NOMO-1 treated with dmso at 0.1 percent for 144 hours (cell line): ENCODE measurements at regions not wholly inside any gene's neighbourhood (a gene's known extent, or its start where the extent isn't known, plus 50 kb on each side); places are given as distances from the start of the nearest gene placed in this dataset.
"Not testable (repeated sequence)": the region's sequence is repeated elsewhere in the genome, so short reads cannot be mapped to it uniquely, and the experiment has no call there.

Experiments used
- DNase-seq: peaks from one replicate; lab custom pipeline; 2025; ENCODE audit not compliant: unreplicated experiment; lab: John Stamatoyannopoulos, UW

DNA sequence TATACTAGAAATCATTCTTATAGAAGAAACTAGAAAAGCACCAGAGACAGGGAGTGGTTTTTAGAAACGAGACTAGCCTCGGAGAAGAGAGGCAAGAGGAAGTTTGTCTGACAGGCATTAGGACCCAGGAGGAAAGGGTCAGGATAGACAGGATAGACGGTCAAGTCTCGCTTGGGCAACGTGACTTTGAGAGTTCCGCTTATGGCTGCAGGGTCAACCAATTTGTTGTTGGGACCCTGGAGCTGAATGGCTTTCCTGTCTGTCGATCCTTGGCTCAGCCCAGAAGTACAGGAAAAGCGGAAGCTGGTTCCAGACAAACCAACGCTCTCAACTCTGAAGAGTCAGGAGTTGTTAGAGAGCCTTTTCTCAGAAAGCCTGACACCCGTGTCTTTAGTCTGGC is 191.2 kb downstream of the FZD1 start:
- DNase-seq: no peak

DNA sequence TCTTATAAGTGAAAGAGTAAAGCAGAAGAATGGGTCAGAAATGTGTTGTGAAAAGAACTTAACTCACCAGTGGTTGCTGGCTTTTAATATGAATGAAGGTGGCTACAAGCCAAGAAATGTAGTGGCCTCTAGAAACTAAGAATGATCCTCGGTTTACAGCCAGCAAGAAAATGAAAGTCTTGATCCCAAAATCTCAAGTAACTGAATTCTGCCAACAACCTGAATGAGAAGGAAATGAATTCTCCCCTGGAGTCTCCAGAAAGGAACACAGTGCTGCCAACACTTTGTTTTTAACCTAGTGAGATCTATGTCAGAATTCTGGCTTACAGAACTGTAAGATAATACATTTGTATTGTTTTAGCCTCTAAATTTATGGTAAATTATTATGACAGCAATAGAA is 193.0 kb downstream of the FZD1 start:
- no peak for DNase-seq

DNA sequence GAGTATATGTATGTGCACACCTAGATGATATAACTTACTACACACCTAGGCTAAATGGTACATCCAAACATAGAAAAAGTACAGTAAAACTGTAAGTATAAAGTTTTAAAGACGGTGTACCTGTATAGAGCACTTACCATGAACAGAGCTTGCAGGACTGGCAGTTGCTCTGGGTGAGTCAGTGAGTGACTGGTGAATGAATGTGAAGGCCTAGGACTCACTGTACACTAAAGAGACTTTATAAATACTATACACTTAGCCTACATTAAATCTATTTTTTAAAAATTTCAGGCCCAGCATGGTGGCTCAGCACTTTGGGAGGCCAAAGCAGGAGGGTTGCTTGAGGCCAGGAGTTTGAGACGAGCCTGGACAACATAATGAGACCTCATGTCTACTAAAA is 195.3 kb downstream of the FZD1 start:
- no peak for DNase-seq

DNA sequence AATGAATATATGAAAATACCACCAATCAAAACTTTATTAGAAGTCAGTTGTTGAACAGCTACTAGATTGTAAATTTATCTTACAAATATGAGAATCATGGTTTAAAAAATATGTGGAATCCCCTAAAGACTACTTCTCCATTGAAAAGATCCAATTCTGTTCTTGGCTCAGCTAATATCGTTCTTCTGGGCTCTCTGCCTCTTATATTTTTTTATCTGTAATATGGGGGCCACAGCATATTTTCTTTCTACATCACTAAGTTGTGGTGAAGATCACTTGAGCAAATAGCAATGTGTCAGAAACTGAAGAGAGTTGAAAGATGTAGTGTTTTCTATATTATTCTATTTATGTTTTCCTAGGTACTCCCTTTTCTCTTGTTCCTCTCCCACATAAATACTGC is 198.1 kb downstream of the FZD1 start:
- DNase-seq: no peak

DNA sequence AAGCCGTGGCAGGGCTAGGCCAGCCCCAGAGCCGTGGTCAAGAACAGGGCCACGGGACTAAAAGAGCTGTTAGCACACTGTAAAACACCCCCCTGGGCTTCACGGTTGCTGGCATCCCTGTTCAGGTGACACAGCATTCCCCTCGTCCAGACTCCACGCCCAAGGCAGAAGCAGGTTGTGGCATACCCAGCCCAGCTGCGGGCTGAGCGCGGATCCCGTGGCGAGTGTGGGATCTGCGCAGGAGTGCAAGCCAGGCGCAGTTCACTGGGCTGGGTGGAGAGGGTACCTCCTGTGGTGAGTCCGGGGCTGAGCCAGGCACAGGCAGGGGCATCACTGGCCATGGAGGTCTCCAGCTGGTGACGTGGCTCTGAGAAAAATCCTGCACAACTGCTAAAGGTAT is 199.1 kb downstream of the FZD1 start:
- no peak for DNase-seq

DNA sequence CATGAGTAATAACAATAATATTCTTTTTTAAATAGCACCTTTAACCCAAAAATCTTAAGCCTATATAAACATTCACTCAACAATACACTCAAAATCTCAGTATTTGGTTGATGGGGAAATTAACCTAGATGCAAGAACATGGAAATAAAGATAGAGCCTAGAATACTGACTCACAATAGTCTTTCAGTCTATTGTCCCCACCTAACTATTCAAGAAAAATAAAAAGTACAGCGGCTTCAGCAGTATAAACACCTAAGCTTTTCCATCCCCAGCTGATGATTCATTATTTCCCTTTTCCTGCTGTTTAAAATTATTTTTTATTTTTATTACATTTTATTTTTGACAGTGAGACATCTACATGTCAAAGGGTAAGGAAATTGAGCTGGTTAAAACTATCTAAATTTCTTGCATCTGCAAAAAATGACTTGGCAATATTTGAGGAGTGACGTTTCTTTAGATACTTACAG is 201.4 kb downstream of the FZD1 start:
- DNase-seq: no peak

DNA sequence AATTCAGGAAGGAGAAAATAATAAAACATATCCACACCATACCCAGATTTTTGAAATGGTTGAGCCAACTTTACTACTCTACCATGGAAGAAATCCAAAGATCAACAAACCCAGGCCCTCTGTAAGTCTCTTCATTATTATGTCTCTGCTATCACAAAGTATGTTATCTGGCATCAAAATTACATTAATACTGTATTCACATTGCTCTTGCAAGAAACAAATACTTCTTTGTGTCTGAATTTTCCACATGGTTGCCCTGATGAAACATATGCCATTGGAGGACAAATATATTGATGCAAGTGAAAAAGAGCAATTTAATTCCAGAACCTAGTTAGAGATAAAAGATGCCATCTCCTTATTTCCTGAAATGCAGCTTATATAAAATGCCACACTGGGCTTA is 204.0 kb downstream of the FZD1 start:
- no peak for DNase-seq

DNA sequence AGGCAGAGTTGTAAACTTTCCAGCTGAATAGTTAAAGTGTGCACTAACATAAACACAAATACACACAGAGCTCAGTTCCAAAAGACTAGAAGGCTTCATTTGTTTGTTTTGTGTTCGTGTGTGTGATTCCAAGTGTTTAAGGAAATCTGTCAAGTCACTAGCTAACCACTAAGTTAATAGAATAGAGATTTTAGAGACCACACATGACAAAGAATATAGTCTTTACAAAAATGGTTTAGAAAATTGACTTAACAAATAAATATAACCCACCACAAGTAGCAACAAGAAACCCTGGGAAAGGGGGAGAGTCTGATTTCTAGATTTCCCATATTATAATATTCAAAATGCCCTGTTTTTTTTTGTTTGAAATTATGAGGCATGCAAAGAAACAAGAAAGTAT is 209.4 kb downstream of the FZD1 start:
- DNase-seq: no peak

DNA sequence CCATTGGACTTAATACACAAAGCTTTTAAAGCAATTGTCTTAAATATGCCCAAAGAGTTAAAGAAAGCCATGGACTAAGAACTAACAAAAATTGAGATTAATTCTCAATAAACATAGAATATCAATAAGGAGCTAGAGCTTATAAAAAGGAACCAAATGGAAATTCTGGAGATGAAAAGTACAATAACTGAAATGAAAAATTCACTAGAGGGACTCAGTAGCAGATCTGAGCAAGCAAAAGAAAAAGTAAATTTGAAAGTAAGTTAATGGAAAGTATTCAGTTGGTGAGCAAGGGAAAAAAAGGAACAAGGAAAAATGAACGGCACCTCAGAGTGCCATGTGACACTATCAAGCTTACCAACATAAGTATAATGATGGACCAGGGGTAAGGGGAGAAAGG is 209.8 kb downstream of the FZD1 start:
- no peak for DNase-seq

DNA sequence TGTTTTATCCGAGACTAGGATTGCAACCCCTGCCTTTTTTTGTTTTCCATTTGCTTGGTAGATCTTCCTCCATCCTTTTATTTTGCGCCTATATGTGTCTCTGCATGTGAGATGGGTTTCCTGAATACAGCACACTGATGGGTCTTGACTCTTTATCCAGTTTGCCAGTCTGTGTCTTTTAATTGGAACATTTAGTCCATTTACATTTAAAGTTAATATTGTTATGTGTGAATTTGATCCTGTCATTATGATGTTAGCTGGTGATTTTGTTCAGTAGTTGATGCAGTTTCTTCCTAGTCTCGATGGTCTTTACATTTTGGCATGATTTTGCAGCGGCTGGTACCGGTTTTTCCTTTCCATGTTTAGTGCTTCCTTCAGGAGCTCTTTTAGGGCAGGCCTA is 216.2 kb downstream of the FZD1 start:
- not testable (repeated sequence) for DNase-seq

DNA sequence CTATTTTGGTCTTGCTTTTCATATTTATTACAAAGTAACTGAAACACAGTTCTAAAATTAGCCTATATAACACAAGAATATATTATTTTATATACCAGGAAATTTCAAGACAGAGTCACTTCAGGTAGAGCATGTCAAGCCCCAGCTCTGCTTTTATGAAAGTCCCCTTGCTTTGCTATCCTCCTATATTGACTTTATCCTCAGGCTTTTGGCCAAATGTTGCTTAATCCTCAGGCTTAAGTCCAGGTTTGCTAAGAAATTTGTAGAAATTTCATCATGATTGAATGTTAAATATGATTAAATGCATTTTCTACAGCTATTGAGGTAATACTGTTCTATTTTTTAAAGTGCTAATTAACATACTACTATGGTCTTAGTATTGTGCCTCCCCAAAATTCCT is 227.6 kb downstream of the FZD1 start:
- no peak for DNase-seq

DNA sequence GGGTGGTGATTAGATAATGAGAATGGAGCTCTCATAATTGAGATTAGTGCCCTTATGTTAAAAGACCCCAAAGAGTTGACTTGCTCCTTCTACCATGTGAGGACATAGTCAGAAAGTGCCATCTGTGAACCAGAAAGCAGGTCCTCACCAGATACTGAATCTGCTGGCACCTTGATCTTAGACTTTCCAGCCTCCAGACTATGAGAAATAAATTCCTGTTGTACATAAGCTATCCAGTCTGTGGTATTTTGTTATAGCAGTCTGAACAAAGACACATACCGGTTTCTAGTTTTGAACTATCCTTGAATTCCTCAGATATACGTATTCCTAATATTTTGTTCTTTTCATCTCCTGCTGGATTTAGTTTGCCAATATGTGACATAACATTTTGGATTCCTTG is 228.1 kb downstream of the FZD1 start:
- no peak for DNase-seq

DNA sequence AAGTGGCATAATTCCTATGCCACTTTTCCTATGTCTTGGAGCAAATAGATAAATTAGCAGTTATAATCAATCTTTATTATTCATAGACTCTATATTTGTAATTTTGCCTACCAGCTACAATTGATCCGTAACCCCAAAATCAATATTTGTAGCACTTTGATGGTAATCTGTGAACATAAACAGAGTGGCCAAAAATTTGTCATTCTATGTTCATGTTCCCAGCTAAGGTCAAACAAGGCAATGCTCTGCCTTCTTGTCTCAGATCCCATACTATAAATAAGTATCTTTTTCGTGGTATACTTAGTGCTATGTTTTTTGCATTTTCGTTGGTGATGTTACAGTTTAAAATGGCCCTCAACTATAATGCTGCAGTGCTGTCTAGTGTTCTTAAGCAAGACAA is 228.5 kb downstream of the FZD1 start:
- DNase-seq: no peak

DNA sequence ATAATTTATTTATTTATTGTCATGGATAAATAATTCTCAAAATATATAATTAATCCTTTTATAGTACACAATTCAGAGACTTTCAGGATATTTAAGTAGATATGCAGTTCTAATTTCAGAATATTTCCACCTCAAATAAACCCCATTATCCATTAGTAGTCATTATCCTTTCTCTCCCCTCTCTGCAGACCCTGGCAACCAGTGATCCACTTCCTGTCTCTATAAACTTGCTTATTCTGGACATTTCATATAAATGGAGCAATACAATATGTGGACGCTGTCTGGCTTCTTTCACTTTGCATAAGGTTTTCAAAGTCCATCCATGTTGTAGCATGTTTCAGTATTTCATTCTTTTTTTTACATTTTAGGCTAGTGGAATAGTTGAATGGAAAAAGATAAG is 230.2 kb downstream of the FZD1 start:
- DNase-seq: no peak

DNA sequence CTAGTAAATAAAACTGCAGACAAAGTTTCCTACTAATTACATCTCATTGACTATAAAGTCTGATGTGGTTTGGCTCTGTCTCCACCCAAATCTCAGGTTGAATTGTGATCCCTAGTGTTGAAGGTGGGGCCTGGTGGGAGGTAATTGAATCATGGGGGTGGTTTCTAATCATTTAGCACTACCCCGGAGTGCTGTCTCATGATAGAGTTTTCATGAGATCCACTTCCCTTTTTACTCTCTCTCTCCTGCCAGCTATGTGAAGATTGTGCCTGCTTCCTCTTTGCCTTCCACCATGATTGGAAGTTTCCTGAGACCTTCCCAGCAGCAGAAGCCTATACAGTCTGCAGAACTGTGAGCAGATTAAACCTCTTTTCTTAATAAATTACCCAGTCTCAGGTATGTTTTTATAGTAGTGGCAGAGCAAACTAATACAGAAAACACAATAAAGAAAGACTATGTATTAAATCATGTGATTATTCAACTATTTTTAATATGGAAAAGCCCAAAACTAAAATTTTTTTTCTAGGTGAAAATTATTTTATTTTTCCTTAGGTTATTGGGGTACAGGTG is 232.1 kb downstream of the FZD1 start:
- DNase-seq: peak; percentile 94

DNA sequence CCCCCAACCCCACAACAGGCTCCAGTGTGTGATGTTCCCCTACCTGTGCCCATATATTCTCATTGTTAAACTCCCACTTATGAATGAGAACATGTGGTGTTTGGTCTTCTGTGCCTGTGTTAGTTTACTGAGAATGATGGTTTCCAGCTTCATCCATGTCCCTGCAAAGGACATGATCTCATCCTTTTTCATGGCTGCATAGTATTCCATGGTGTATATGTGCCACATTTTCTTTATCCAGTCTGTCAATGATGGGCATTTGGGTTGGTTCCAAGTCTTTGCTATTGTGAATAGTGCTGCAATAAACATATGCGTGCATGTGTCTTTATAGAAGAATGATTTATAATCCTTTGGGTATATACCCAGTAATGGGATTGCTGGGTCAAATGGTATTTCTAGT is 233.0 kb downstream of the FZD1 start:
- DNase-seq: not testable (repeated sequence)

DNA sequence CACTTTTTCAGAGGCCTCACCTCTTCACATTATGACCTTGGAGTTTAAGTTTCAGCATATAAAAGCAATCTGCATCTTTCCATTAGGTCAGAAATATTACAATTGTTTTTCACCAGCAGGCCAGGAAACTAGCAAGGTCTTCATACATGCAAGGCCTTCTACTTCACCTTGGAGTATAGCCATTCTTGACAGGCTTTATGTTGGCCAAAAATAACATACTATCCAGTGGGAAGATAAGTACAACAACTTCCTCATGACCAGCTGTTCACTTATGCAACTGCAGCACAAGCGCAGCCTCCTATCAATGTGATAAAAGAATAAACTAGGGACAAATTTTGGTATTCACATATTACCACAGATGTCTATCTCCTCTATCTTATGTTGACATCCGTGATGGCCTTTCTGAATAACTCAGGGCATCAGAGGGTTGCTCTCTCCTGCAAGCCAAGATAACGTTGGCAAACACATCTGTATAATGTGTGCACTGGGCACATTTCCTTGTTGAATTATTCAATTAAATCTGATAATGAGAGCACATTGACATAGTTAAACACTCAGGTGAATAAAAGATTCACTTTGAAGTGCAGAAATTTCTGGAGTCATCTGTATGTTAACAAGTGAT is 239.8 kb downstream of the FZD1 start:
- no peak for DNase-seq

DNA sequence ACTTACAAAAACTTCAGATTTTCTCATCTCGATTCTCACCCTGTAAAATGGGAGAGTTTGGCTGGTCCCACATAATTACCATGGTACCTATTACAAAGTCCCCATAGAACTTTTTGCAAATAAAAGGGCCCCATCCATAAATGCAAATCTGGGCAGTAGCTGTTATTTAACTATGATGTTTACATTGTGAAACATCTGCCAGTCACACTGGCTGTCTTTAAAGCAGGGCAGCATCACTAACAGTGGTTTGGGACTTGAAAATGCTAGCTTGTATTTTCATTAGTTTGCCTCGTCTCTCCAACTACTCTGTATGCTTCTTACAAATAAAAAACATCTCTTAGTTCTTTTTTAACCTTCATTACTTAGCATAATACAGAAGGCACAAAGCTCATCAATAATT is 240.7 kb downstream of the FZD1 start:
- no peak for DNase-seq

DNA sequence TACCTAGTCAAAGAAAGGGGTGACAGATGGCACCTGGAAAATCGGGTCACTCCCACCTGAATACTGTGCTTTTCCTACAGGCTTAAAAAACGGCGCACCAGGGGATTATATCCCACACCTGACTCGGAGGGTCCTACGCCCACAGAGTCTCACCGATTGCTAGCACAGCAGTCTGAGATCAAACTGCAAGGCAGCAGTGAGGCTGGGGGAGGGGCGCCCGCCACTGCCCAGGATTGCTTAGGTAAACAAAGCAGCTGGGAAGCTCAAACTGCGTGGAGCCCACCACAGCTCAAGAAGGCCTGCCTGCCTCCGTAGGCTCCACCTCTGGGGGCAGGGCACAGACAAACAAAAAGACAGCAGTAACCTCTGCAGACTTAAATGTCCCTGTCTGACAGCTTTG is 242.7 kb downstream of the FZD1 start:
- not testable (repeated sequence) for DNase-seq

DNA sequence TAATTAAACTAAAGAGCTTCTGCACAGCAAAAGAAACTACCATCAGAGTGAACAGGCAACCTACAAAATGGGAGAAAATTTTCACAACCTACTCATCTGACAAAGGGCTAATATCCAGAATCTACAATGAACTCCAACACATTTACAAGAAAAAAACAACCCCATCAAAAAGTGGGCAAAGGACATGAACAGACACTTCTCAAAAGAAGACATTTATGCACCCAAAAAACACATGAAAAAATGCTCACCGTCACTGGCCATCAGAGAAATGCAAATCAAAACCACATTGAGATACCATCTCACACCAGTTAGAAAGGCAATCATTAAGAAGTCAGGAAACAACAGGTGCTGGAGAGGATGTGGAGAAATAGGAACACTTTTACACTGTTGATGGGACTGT is 247.6 kb downstream of the FZD1 start:
- not testable (repeated sequence) for DNase-seq

DNA sequence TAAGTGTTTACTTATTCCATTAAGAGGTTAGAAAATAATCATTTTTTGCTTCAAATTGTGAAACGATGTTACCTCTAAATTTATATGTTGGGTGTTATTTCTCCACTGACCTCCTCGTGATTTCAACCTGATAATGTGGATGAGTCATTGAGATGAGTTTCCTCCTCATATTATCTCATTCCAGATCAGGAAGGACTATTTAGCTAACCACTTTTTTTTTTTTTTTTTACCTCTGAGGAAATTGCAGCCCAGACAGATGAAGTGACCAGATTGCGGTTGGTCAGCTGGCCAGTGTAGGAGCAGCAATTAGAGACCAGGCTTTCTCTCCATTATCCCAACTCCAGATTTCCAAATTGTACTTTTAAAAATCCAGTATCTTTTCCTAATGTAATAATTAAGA is 248.7 kb downstream of the FZD1 start:
- peak; percentile 41 for DNase-seq

DNA sequence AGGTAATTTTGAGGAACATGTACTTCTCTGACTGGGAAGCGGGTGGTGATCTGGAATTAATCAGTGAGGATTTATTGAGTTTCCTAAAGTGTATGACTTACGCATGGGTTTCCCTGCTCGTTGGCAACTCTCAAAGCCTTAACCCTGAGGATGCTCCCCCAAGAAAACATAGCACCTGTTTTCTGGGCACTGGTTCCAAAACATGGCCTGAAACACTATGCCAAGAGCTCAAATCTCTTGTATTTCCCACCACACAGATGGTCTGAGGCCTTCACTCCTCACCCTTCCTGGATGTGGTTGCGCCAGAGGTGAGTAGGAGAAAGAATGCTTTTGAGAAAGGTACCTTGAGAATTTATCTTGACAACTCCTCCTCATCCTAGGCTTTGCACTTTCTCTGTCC is 250.4 kb downstream of the FZD1 start:
- DNase-seq: no peak

DNA sequence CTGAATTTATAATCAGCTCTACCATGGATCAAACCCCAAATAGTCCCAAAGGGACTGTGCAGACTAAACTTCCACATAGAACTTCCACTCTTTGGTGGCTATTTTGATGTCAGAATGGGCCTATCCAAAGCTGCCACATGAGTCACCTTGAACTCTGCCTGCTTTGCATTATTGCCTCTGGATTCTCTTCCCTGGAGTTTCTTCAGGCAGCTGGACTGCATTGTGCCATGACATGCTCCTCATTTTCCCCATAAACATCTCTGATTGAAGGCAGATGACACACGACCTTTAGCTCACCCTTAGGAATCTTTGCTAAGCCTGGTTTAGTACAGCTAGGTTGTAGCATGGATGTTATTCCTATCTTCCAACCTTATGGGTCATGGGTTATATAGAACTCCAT is 251.7 kb downstream of the FZD1 start:
- no peak for DNase-seq
